H54 (cell line): ENCODE measurements at regions not wholly inside any gene's neighbourhood (a gene's known extent, or its start where the extent isn't known, plus 50 kb on each side); places are given as distances from the start of the nearest gene placed in this dataset.
"Not testable (repeated sequence)": the region's sequence is repeated elsewhere in the genome, so short reads cannot be mapped to it uniquely, and the experiment has no call there.

ENCODE experiments used
- DNase-seq: peaks from one replicate; pipeline ENCODE4 v3.0.0; 2011; ENCODE audit warnings: low spot score, mixed read lengths; ENCODE audit not compliant: insufficient read length
- FAIRE-seq: peaks from 3 replicates; lab custom pipeline; 2011; peaks lifted over from hg19 to GRCh38; lab: Jason Lieb, UNC
- POLR2A ChIP-seq: IDR thresholded peaks from 2 replicates; pipeline ENCODE4 v1.6.1; 2011; ENCODE audit warnings: low read depth, mild to moderate bottlenecking, low read length

- FAIRE-seq (no peak), DNase-seq (no peak)
- no peak for TF ChIP-seq POLR2A
Observed at GRCh38 chr5:98308231-98308630, 465.2 kb upstream of the RGMB start.

- no peak for TF ChIP-seq POLR2A
- FAIRE-seq (peak; percentile 65), DNase-seq (no peak)
Observed at GRCh38 chr5:98308960-98309359, 464.5 kb upstream of the RGMB start.

DNA sequence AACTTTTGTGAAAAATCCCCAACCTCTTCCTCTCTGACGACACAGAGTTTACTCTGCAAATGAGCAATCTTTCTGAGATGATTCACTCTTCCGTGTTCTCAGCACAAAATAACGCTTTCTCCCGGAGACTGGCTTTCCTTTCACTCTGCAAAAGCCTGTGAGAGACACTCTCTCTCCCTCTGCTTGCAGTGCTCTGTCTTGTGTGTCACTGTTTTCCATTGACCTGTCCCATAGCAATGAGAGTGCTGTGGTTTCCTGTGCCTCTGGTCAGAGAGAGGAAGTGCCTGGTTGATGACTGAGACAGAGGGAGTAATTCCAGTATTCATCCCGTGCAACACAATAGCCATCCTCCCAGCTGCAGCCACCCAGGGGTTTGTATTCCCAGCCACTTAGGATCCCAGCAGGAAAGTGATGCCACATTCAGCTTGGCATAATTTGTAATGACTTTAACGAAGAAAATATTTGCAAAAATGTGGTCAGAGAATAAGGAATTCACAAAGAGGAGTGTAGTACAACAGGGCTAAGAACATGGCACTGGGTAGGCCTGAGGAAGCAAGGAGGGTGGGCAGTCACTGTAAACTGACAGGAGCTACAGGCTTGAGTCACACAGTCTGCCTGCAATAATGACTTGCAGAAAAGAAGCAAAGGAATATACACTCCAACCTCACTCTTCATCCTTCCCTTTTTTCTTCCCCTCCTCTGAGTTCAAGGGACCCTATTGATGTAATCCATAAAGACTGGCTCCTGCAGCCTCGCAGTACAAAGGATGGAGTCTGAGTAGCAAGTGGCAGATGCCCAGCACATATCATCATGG, 463.5 kb upstream of the RGMB start:
- no peak for TF ChIP-seq POLR2A
- peak; percentile 99 for FAIRE-seq
- peak; percentile 25 for DNase-seq

DNA sequence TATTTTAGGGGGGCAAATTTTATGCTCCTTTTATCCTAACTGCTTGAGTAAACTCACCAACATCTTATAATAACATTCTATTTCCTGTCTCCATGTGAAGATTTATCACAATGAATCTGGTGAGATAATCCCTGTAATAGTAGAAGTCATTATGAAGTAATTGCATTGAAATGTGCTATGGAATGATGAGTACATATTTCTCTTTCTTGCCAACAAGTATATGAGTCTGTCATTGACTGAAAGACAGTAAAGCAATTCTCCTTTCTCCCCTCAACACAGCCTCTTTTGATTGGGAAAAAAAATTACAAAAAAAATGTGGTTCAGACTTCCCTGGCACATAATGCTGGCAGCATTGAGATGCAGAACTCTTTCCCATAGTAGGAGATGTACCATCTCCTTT, 459.2 kb upstream of the RGMB start:
- DNase-seq = peak; percentile 12
- FAIRE-seq = peak; percentile 84
- TF ChIP-seq POLR2A = no peak

DNA sequence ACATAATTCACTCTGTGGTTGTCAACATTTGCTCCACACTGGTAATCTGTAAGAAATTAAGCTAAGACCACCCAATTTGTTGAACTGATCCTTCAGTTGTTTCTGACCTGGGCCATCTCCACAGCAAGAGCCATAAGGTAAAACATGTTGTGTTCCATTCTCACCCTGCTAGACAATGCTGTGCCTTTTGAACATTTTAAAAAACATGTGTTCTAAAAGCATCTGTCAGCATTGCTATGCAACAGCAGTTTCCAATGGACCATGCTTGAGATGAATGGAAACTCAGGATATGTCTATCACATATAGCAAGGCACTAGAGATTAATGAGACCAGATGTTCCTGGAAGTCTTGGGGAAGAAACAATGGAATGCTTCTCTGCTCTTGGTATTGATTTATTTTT, 455.1 kb upstream of the RGMB start:
- TF ChIP-seq POLR2A = no peak
- DNase-seq (no peak), FAIRE-seq (no peak)

DNA sequence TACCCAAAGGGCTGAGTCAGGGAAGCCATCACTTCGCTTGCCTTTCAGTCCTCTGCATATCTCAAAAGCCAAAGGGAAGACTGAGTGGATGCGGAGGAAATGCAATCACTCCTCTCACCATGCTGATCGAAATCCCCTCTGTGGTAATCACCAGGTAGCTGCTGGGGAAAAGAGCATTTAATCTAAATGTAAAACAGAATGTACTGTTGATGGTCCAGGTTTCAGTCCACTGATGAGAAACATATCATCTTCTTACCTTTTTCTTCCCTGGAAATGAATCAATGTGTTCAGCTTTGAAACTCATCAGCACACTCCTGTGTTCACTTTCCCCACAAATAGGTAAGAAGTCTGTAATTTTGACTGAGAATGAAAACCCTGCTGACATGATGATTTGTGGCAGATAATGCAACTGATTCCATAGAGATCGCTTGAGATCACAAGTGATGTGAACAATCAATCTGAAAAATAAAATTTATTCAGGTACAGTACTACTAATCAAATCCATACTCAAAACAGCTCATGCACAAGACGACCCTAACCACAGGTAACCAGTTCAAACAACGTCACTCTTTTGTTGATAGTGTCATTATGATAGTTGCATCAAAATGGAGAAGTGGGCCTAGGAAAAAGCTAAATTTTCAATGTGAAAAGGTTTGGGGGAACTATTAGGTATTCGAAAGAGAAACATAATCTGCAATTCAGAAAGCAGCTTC, 454.0 kb upstream of the RGMB start:
- DNase-seq (no peak), FAIRE-seq (peak; percentile 67)
- no peak for TF ChIP-seq POLR2A

- DNase-seq (no peak), FAIRE-seq (no peak)
- no peak for TF ChIP-seq POLR2A
Observed at GRCh38 chr5:98320343-98320742, 453.1 kb upstream of the RGMB start.

- no peak for DNase-seq
- no peak for TF ChIP-seq POLR2A
- no peak for FAIRE-seq
Observed at GRCh38 chr5:98321361-98321760, 452.1 kb upstream of the RGMB start.

DNA sequence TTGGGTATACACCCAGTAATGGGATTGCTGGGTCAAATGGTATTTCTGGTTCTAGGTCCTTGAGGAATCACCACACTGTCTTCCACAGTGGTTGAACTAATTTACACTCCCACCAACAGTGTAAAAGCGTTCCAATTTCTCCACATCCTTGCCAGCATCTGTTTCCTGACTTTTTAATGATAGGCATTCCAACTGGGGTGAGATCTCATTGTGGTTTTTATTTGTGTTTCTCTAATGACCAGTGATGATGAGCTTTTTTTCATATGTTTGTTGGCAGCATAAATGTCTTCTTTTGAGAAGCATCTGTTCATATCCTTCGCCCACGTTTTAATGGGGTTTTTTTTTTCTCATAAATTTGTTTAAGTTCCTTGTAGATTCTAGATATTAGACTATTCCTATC, 448.3 kb upstream of the RGMB start:
- not testable (repeated sequence) for FAIRE-seq, DNase-seq

GRCh38 chr5:98328015-98328414, 445.4 kb upstream of the RGMB start:
- FAIRE-seq (no peak), DNase-seq (no peak)
- TF ChIP-seq POLR2A = no peak

- no peak for TF ChIP-seq POLR2A
- no peak for DNase-seq
- FAIRE-seq = no peak
Observed at GRCh38 chr5:98330871-98331270, 442.6 kb upstream of the RGMB start.

DNA sequence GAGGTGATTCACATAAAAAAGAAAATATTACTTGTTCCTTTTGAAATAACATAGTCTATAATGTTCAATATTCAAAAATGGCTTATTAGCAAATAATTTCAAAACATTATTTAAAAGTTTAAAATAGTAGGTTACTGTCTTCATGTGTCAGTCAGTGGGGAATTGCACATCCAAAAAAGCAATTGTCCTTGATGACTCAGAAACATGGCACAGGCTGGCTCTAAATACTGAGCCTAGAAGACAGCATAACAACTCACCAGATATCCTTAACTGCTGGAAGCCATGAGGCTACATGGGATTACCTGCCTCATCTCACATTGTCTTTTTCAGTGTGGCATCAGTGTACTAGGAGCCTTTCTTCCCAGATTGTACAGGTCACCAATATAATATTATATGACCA, 439.5 kb upstream of the RGMB start:
- TF ChIP-seq POLR2A = no peak
- DNase-seq (no peak), FAIRE-seq (peak; percentile 80)

DNA sequence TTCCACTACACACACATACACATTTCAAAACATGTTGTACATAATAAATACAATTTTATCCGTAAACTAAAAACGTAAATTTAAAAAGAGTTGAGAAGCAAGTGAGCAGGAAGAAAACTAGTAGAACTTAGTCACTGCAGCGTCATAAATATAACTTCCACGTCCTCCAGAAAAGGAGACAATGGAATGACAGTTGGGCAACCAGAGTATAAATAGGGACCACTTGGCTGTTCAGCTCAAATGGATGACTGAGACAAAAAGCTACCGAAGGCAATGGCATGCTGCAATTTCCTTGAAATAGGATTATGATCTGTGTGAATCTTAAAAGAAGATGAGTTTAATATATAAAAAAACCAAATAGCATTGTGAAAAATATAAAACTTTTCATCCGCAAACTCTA, 438.5 kb upstream of the RGMB start:
- no peak for TF ChIP-seq POLR2A
- DNase-seq (no peak), FAIRE-seq (no peak)

GRCh38 chr5:98339141-98339848, 434.2 kb upstream of the RGMB start:
- FAIRE-seq (no peak), DNase-seq (no peak)

More at GRCh38 chr5:98339141-98339848, 434.2 kb upstream of the RGMB start:
- TF ChIP-seq POLR2A = no peak
